NCI-H446 treated with DMSO at 0.1 percent for 48 hours (cell line): ENCODE measurements at regions not wholly inside any gene's neighbourhood (a gene's known extent, or its start where the extent isn't known, plus 50 kb on each side); places are given as distances from the start of the nearest gene placed in this dataset.
"Not testable (repeated sequence)": the region's sequence is repeated elsewhere in the genome, so short reads cannot be mapped to it uniquely, and the experiment has no call there.

Source experiments
- DNase-seq: peaks from one replicate; lab custom pipeline; 2025; lab: John Stamatoyannopoulos, UW

DNA sequence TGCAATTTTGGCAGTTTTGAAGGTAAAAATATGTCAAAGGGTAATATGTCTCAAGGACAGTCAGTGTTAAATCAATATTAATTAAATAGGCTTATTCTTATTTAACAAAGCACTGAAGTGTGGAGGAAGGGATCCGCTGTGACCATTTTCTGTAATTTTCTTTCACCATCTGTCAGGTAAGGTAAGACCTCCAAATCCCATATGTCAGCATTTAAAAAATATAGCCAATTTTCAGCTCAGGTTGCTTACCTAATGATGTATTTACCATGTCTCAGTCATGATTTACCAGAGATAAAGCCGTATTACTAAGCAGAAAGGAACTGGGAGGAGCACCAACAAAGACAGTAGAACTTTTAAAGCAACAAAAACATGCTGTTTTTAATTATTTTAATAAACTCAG is 683.9 kb downstream of the CCSER2 start:
- no peak for DNase-seq

DNA sequence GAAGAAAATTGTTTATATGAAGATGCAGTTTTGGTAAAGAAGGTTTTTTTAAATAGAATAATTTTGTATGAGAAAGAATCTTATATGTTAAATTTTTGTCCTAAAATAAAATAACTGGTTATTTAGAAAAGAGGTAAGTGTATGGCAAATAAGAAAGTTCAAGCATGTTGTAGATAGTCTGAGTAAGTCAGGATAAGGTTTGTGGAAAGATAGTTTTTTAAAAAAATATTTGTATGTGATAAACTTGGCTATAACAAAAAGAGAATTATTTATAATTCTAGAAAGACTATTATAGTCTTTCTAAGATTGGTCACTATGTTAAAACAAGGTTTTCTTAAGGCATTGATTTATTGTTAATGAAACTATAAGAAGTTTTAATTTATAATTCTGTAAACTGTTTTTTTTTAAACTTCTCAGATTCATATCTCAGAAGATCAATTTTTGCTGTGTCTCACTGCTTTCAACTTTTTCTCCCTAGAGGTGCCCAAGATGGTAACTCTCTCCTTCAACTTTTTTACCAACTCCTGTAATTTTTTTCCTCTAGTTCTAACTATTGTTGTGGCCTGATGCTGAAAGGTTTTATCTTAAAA is 698.6 kb downstream of the CCSER2 start:
- no peak for DNase-seq

DNA sequence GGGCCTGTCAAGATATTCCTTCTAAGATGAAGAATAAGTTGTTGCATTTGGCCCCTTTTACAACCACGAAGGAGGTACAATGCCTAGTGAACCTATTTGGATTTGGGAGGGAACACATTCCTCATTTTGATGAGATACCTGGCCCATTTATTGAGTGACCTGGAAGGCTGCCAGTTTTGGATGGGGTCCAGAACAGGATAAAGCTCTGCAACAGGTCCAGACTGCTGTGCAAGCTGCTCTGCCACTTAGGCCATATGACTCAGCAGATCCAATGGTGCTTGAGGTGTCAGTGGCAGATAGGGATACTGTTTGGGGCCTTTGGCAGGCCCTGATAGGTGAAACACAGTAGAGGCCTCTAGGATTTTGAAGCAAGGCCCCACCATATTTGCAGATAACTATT is 704.6 kb downstream of the CCSER2 start:
- DNase-seq = no peak

DNA sequence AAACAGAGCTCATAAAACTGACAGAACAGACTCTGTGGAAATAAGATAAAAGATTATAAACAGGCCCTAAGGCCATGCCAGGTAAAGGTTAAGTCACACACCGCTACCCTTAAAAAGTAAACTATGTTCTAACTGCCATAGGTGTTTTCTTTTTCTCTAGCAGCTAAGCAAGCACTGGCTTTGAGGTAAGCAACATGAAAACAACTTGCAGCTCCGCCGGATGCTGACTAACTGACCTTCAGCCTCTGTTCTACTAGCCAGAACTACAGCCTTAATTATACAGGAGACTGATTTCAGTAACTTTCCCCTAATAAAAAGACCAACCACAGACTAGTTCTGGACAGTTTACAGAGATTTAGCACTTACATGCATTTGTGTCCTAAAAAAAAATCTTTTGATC is 708.3 kb downstream of the CCSER2 start:
- DNase-seq = no peak

DNA sequence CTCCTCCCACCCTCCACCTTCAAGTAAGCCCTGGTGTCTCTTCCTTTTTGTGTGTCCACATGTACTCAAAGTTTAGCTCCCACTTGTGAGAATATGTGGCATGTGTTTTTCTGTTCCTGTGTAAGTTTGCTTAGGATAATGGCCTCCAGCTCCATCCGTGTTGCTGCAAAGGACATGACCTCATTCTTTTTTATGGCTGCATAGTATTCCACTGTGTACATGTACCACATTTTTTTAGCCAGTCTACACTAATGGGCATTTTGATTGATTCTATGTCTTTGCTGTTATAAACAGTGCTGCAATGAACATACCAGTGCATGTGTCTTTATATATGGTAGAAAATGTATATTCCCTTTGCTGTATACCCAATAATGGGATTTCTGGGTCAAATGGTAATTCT is 710.9 kb downstream of the CCSER2 start:
- no peak for DNase-seq

DNA sequence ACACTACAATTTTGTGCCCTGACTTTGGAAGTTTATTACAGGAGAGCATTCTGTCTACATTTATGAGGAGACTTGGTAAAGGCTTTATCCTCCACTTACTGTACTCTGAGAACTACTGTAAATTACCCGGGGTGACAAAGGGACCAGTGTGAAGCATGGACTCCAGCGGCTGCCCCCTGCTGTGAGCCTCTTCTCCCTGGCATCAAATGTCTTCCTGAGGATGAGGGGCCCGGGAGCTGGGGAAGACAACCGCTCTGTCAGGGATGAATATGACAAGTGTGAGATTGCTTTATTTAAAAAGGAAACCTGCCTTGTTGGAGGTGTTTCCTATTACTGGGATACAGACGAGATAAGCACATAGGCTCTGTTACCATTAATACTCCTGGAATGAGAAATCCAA is 714.8 kb downstream of the CCSER2 start:
- DNase-seq = no peak

DNA sequence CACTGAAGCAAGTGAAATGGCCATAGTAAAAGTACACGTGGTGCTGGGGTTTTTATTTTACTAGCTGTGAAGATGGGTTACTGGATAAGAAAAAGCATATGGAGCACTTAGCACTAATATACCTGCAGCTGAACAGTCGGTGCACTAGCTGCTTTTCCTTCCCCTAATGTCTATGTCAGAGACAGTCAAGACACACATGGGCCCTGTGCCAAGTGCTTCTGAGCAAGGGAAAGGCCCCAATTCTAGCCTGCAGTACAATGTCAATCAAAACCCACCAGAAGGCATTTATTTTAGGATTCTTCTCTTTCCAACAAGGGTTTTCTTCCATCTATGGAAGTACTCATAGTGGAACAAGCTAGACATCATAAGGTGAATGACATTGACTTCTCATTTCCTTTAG is 716.7 kb downstream of the CCSER2 start:
- no peak for DNase-seq

DNA sequence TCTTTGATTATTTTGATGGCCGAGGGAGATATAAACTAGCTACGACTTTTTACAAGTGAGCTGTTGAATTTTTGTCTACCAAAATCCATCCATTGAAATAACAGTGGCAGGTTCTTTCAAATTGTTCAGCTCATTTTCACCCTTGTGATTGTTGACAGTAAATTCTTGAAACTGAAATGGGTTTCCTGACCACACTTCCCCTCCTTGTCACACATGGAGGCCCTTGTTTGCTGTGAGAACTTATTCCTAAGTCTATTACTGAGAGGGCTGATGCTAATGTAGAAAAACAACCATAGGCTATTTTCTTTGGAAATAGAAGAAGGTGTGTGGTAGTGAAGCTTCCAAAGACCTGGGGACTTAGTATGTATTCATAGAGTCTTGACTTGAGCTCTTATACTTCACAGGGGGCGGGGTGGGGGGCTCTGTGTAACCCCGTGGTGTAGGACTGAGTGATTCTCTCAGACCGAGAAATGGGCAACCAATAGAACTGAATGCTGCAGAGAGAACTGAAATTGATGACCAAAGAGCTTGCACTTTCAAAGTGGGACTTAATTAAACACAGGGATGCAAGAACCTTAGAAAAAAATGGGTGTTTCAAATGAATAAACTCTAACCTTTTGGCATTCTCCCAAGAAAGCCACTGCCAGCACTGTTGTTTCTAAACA is 718.9 kb downstream of the CCSER2 start:
- no peak for DNase-seq

DNA sequence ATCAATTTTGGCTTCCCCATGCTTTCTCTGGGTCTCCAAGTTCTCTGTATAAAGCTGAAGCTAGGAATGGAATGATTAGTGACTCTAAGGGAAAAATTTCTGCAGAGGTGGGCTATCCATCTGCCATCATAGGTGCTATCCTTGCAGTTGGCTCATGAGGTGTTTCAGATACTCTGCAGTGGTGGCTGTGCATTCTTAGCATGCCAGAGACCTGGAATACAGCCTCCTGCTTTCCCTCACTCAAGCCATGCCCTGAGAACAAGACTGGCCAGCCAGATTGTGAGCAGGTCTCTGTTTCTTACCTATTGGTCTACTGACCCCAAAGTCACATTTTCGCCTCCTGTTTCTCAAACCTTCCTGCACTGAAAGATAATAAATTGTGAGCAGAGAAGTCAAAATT is 719.6 kb downstream of the CCSER2 start:
- no peak for DNase-seq

DNA sequence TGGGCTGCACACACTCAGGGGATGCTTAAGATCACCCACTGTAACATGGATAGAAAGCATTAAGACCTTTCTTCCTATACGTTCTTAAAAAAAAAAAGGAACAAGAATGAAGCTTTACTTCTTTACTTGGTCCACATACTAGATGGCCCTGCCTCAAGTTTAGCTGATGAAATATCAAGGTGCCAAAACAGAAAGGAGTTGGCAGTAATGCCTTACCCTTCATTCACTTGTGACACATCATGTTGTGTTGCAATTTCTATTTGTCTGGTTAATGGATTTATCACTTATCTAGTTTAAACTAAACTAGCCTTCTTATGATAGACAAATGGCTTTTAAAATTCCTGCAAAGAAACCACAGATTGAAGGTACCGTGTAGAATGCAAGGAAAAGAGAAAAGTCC is 720.3 kb downstream of the CCSER2 start:
- DNase-seq = no peak

DNA sequence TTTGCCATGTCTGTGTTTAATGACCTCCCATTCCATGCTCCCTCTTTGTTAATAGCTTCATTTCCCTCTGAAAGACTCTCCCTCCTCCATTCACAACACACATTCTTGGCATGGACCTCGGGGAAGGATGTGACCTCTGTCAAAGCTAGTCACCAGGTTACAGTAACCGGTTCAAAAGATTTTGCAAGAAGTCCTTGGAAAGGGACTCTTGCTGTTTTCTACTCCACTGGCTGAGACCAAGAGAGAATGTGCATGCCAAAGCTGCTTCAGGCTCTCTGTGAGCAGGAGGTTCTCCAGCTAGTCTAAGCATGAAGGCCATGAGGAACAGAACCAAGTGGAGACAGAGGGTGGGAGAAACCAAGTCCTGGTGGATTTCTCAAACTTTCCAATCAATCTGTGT is 732.6 kb downstream of the CCSER2 start:
- no peak for DNase-seq

DNA sequence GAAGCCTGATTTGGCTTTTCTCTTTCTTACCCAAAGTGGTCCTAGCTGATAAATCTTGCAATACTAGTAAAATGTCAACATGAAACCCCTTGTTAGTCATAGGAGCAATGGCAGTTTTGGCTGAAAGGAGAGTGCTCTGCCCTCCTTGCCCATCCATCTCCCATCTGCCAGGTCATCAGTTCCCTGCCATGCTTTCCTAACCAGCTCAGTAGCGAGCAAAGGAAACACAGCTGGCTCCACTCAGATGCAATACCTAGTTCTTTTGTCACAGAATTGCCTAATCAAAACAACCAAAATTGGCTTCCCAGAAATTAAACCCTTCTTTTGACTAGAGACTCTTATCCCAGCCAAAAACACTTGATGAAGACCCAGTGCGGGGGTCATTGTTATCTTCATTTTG is 733.0 kb downstream of the CCSER2 start:
- no peak for DNase-seq

DNA sequence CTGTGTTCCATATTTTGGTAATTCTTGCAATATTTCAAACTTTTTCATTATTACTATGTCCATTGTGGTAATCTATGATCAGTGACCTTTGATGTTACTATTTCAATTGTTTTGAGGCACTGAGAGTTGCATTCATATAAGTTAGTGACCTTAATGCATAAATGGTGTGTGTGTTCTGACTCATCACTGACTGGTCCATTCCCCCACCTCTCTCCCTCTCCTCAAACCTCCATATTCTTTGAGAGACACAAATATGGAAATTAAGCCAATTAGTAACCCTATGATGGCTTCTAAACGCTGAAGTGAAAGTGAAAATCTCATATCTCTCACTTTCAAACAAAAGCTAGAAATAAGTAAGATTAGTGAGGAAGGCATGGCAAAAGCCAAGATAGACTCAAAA is 739.6 kb downstream of the CCSER2 start:
- DNase-seq = no peak

DNA sequence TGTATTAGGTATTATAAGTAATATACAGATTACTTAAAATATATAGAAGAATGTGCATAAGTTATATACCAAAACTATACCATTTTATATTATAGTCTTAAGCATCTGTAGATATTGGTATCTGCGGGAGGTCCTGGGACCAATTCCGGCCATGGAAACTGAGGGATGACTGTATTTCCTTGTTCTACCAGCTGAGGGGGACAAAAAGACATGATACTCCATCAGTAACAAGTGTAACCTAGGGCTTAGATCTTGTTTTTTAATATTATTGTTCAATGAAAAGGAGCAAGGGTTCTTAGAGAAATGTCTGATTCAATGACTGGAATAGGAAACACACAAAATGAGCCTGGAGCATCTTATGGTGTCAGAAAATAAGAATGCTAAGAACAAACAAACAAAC is 752.5 kb downstream of the CCSER2 start:
- no peak for DNase-seq

DNA sequence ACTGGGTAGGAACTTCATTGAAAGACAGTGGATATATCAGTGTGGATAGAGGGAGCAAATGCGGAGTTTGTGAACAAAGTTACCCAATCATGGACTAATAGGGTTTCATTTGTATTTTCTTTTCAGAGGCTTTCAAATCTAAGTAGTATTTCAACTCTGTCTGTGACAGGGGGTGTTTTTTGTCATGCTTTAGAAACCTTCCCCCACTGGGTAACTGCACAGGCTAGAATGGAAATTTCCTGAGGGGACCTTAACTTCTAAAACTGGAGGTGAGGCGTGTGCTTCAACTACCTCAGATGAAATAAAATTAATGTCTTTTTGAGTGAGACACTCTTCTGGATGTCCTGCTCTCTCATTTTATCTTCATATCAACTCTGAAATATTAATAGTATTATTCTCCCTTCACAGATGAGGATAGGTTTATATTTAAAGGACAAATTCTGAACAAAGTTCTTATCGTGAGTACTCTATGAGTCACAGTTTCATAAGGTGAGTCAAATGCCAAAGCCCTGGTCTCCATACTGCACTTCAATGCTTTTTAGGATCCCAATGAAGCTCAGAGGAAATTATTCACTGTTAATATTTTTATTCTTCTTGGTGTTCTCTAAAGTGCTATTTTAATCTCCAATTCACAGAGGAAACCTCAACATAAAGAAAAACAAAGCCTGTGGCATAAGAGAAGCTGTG is 770.6 kb downstream of the CCSER2 start:
- DNase-seq = no peak

DNA sequence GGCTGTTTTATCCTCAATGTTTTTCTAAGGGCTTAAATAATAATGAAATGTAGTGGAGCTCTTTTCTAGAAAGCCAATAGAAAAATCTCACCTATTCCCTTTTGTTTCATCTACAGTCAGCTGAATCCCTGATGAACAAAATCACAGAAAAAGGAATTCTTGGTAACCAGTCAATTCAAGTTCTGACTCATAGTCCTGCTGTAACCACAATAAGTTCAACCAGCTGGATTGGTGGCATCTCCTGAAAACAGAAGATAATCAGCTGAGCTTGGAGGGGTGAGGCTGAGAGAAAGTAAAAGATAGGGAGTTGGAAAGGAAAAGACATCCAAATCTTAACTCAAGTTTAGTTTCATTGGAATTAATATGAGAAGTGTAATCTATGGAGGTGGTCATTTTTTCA is 772.1 kb downstream of the CCSER2 start:
- DNase-seq = peak; percentile 12

DNA sequence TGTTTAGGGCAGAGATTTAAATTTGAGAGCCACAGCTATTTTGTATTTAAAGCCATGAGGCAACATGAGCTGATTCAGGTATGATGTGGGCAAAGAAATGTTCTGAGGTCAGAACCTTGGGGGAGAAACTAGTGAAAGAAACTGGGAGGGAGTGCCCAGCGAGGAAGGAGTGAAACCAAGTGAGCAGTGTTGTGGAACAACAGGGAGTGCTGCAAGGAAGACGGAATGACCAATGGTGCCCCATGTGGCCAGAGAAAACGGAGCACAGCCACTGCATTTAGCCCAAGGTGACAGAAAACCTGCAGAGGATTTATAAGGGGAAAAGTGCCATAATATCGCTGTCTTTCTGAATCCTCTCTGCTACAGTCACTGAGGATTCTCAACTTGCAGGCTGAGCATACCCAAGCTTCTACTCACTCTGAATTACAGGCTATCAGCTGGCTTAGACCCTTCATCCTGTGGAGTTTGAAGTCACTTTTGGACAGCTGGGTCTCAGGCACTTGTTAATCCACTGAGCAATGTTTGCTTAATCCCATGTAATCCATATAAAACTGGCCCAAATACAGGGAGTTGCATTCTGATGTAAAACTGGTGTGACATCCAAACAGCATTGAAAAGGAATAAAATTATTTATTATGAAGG is 777.3 kb downstream of the CCSER2 start:
- no peak for DNase-seq

DNA sequence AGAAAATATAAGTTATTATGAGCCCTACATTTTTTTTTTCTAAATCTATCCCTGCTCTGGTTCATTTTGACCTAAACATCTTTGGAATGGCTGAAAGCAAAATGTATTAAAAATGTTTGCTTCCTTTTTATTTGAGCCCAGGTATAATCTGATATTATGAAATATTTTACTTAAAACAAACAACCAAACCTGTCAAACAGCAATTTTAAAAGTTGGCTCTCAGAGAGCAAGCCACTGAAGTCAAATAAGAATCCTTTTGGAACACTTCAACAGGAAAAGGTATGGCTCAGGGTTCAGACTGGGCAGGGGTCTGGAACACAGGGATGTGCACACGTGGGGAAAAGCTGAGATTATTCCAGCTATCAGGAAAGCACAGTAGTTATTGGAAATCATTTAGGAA is 782.9 kb downstream of the CCSER2 start:
- no peak for DNase-seq

DNA sequence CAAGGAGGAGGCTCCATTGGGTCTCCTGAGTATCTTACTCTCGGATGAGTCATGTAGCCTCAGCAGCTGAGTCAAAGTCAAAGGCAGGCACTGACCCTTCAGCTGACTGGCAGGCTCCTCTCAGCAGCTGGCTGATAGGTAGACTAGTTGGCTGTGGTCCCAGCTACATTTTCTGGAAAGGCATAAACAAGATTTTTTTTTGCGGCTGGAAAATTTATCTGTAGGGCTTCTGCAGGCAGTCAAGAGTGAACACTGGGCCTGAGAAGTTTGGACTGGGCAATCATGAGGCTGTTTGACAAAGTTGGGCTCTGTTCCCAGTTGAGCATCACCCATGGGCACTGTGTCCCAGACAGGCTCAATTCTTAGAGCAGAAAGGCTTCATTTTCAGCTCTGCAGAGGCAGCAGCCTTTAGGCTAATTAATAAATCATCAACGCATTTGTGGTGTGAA is 796.2 kb downstream of the CCSER2 start:
- peak; percentile 92 for DNase-seq

DNA sequence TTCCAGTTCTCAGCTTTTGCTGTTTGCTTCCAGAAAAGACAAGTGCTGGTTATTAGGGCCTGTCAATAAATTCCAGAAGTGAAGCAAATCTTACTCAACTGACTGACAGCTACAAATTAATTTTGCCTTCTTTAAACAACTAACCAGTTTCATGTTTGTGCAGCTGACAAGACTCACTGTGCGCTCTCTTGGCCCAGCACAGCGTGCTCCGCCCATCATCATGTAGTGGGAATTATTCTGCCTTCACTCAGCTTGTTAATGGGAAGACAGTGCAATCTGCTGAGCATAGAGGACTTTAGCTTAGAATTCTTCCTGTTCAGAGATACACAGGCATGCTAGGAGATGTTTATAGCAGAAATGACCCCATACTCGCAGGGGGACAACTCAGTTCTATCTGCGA is 808.9 kb downstream of the CCSER2 start:
- no peak for DNase-seq

DNA sequence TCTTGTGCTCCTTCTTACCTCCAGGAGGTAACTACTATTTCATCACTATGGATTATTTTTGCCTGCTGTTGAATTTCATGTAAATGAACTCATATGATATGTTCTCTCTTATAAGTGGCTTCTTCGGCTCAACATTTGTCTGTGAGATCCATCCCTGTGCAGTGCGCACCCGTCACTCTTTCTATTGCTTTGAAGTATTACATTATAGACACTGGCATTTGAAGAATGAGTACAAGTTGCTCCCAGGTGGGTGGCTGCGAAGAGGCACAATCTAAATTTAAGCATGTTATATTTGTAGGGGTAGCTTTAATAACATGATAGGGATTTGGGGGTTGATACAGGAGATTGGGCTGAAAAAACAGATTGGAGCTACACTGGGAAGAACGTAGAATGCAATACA is 809.7 kb downstream of the CCSER2 start:
- no peak for DNase-seq

DNA sequence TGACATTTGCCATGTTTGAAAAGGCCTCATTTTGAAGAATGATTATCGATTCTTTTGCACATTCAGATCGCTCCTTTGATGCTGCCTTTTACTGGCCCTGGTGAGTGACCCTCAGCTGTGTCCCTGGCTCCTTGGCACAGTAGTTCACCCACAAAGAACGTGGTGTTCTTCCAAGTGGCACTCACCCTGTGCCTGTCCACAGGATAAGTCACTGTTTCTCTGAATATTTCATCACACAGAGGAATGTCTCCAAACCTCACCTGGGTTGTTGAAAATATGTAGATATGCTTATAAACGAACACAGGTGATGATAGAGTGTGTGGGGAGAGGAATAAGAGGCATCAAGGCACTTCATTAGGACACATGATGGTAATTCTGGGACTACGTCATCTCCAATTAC is 810.7 kb downstream of the CCSER2 start:
- no peak for DNase-seq

DNA sequence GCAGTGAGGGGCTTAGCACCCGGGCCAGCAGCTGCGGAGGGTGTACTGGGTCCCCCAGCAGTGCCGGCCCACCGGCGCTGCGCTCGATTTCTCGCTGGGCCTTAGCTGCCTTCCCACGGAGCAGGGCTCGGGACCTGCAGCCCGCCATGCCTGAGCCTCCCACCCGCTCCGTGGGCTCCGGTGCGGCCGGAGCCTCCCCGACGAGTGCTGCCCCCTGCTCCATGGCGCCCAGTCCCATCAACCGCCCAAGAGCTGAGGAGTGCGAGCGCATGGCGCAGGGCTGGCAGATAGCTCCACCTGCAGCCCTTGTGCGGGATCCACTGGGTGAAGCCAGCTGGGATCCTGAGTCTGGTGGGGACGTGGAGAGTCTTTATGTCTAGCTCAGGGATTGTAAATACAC is 813.1 kb downstream of the CCSER2 start:
- DNase-seq = not testable (repeated sequence)
